Uterus (tissue), 3 donors: ENCODE measurements at regions not wholly inside any gene's neighbourhood (a gene's known extent, or its start where the extent isn't known, plus 50 kb on each side); places are given as distances from the start of the nearest gene placed in this dataset.
A peak's percentile ranks its signal among the peaks of the same experiment; 100 is the strongest.

Source experiments
- DNase-seq, 2 donors: peaks; one replicate each; pipeline ENCODE4 v3.0.0-alpha.2; 2019 to 2020
- H3K27ac ChIP-seq, 2 donors: fragments of 200-600 bp; sonication (generic); 1 replicate in 1 of 2; 2 replicates in 1 of 2; pipeline ENCODE4 v1.5.1; 2016 to 2018
- H3K27me3 ChIP-seq, 2 donors: fragments of 200-600 bp; sonication (generic); one replicate each; pipeline ENCODE4 v1.5.1; 2018 to 2019; ENCODE audit warnings: control low read depth in 1 of 2
- H3K36me3 ChIP-seq, 2 donors: fragments of 200-600 bp; sonication (generic); one replicate each; pipeline ENCODE4 v1.5.1; 2019; ENCODE audit warnings: control low read depth in 1 of 2
- H3K4me1 ChIP-seq, 2 donors: fragments of 200-600 bp; sonication (generic); one replicate each; pipeline ENCODE4 v1.5.1; 2018 to 2019; ENCODE audit warnings: control low read depth in 1 of 2
- H3K4me3 ChIP-seq, 2 donors: fragments of 200-600 bp; sonication (generic); 1 replicate in 1 of 2; 2 replicates in 1 of 2; pipeline ENCODE4 v1.5.1; 2018 to 2019; ENCODE audit warnings: mild to moderate bottlenecking in 1 of 2
- H3K9me3 ChIP-seq, 2 donors: fragments of 200-600 bp; sonication (generic); one replicate each; pipeline ENCODE4 v1.5.1; 2019; ENCODE audit warnings: control low read depth in 1 of 2
- CTCF ChIP-seq, 4 experiments: fragments of 200-600 bp in 2 of 4; fragments of 450-650 bp in 2 of 4; sonication (generic) in 2 of 4; IDR thresholded peaks; one replicate each; pipeline ENCODE4 v1.5.1; 2016 to 2019; ENCODE audit warnings: antibody characterized with exemption in 4 of 4, mild to moderate bottlenecking in 2 of 4, moderate library complexity in 1 of 4
- POLR2A ChIP-seq, 2 donors: fragments of 450-650 bp; IDR thresholded peaks; one replicate each; pipeline ENCODE4 v1.6.1; 2016; ENCODE audit warnings: antibody characterized with exemption in 2 of 2, mild to moderate bottlenecking in 1 of 2, moderate library complexity in 1 of 2
- intact Hi-C: fragments of 100-400 bp; cut with DNase I; formaldehyde crosslinking; loops from one replicate; pipeline ENCODE4 v1.15.1; 2023; ENCODE audit warnings: low total_unique reads
- donor health status: DM: yes; HTN: yes; CAD: no.

- H3K4me1 ChIP-seq: no peaks in the 10 kb centered on the region
- no peaks in the 10 kb centered on the region for H3K9me3 ChIP-seq
- H3K4me3 ChIP-seq: no peak overlapping the region
- H3K36me3 ChIP-seq: no peaks in the 10 kb centered on the region
- intact Hi-C loops: no loop called here
- DNase-seq: no peak
- no peaks in the 10 kb centered on the region for H3K27me3 ChIP-seq
- TF ChIP-seq POLR2A (IDR thresholded peaks at IDR 0.05) (no peak), CTCF (IDR thresholded peaks at IDR 0.05) (no peak)
- H3K27ac ChIP-seq: no peak overlapping the region
These were observed 321.5 kb downstream of the MAP2K4 start for GRCh38 chr17:12342161-12342560.

GRCh38 chr17:12342609-12343435 is 322.1 kb downstream of the MAP2K4 start:
- no peaks in the 10 kb centered on the region for H3K4me1 ChIP-seq
- no peaks in the 10 kb centered on the region for H3K27me3 ChIP-seq
- no peaks in the 10 kb centered on the region for H3K9me3 ChIP-seq
- intact Hi-C loops: no loop called here
- H3K36me3 ChIP-seq: no peaks in the 10 kb centered on the region
- peak; percentile 38 to 46 for DNase-seq
- H3K27ac ChIP-seq: peak overlapping the region in 1 of 2 donors; percentile 12
- no peak overlapping the region for H3K4me3 ChIP-seq
- TF ChIP-seq POLR2A (IDR thresholded peaks at IDR 0.05) (no peak), CTCF (IDR thresholded peaks at IDR 0.05) (peak in 2 of 4 experiments; percentile 32 to 35)

GRCh38 chr17:12348476-12348875 is 317.2 kb upstream of the MYOCD start:
- intact Hi-C loops: no loop called here
- Histone ChIP-seq H3K27me3 (no peaks in the 10 kb centered on the region), H3K4me3 (no peak overlapping the region), H3K9me3 (peaks cover 0 to 2% of the 10 kb centered on the region in 2 donors), H3K27ac (no peak overlapping the region), H3K4me1 (no peaks in the 10 kb centered on the region), H3K36me3 (no peaks in the 10 kb centered on the region)
- no peak for TF ChIP-seq CTCF (IDR thresholded peaks at IDR 0.05)
- TF ChIP-seq POLR2A (IDR thresholded peaks at IDR 0.05): no peak
- no peak for DNase-seq

GRCh38 chr17:12349297-12349696 is 316.4 kb upstream of the MYOCD start:
- TF ChIP-seq CTCF (IDR thresholded peaks at IDR 0.05) (no peak), POLR2A (IDR thresholded peaks at IDR 0.05) (no peak)
- DNase-seq: no peak
- Histone ChIP-seq H3K27me3 (no peaks in the 10 kb centered on the region), H3K36me3 (no peaks in the 10 kb centered on the region), H3K27ac (no peak overlapping the region), H3K4me3 (no peak overlapping the region), H3K9me3 (peaks cover 0 to 2% of the 10 kb centered on the region in 2 donors), H3K4me1 (no peaks in the 10 kb centered on the region)
- intact Hi-C loops: no loop called here

- Histone ChIP-seq H3K36me3 (no peaks in the 10 kb centered on the region), H3K4me3 (no peak overlapping the region), H3K27ac (peak overlapping the region in 1 of 2 donors; percentile 19), H3K4me1 (no peaks in the 10 kb centered on the region), H3K27me3 (no peaks in the 10 kb centered on the region), H3K9me3 (peaks cover 0 to 2% of the 10 kb centered on the region in 2 donors)
- intact Hi-C loops: no loop called here
- DNase-seq: no peak
- TF ChIP-seq CTCF (IDR thresholded peaks at IDR 0.05) (no peak), POLR2A (IDR thresholded peaks at IDR 0.05) (no peak)
These were observed 313.6 kb upstream of the MYOCD start for GRCh38 chr17:12352127-12352526.
